ENCODE measurements at regions not wholly inside any gene's neighbourhood (a gene's known extent, or its start where the extent isn't known, plus 50 kb on each side); places are given as distances from the start of the nearest gene placed in this dataset.
A peak's percentile ranks its signal among the peaks of the same experiment; 100 is the strongest.

DNA sequence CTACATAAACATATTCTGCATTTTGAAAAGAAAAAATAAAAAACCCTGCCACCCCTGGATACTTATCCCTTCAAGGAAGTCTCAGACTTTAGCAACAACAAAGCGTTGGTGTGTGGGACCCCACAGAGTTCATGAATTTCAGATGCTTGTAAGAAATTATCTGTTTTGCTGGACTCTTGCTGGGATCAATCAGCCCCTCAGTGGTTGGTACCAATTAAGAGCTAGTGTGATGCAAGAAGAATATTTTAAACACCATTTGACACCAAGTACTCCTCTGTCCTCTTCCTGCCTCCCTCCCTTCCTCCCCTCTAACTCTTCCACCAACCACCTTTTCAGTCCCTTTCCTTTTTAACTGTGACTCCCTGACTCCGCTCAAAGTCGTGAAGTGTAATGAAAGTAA, 51.5 kb downstream of the SST start:
- no peak for DNase-seq (ENCODE audit: low spot score)

DNA sequence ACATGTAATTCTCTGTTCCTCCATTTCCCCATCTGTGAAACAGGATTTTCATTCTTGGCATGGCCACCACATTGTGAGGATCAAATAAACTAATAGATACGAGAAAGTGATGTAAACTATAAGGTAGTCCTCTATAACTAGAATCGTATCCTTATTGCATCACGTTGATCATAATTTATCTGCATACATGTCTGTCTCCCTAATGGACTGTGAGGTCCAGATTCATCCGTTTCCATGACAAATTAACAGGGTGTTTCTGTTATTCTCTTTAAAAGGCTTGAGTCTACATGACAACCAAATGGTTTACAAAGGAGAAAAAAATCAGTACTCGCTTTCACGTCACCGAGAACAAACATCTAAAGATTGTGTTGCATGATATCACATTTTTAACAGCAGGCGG, 53.0 kb downstream of the SST start:
- DNase-seq (ENCODE audit: low spot score) = no peak

GRCh38 chr3:187616307-187616972, 53.8 kb downstream of the SST start:
- DNase-seq (ENCODE audit: low spot score) = peak; percentile 27

DNA sequence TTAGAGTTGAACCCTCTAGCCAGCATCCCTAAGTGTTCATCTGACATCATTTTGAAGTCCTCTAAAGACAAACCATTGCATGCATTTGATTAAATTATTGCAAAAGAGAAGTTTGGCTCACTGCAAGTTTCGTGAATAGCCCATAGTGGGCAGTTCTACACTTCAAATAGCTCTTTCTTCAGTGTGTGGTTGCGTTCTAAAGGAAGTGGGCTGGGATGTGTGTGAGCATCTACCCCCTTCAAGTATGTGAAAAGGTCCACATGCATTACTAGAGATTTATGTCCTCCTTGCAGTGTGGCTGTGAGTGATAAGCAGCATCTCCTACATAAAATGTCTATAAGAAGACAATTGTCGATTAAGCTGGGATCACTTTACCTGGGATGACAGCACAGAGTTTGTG, 54.6 kb downstream of the SST start:
- no peak for DNase-seq (ENCODE audit: low spot score)

GRCh38 chr3:187612656-187613055, 57.5 kb downstream of the SST start:
- DNase-seq (ENCODE audit: low spot score) = no peak

GRCh38 chr3:187610981-187611511, 59.1 kb downstream of the SST start:
- no peak for DNase-seq (ENCODE audit: low spot score)

DNA sequence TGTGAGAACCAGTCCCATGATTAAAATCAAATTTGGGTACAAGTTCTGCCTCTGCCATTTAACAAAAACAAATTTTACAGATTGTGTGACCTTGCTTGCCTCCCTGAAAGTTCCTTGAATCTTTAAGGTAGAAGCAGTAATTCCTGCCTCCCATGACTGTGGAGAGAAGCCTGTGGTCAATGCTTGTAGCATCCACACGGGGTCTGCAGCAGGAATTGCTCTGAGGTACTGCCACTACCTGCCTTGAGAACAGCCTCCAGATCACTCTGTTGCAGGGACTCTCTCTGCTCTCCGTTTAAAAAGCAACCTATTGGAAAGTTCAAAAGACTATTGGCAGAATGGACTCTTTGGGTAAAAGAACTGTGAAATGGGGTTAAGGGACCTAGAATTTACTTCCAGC, 75.9 kb downstream of the SST start:
- DNase-seq (ENCODE audit: low spot score) = no peak

GRCh38 chr3:187593451-187593850, 76.7 kb downstream of the SST start:
- no peak for DNase-seq (ENCODE audit: low spot score)

DNA sequence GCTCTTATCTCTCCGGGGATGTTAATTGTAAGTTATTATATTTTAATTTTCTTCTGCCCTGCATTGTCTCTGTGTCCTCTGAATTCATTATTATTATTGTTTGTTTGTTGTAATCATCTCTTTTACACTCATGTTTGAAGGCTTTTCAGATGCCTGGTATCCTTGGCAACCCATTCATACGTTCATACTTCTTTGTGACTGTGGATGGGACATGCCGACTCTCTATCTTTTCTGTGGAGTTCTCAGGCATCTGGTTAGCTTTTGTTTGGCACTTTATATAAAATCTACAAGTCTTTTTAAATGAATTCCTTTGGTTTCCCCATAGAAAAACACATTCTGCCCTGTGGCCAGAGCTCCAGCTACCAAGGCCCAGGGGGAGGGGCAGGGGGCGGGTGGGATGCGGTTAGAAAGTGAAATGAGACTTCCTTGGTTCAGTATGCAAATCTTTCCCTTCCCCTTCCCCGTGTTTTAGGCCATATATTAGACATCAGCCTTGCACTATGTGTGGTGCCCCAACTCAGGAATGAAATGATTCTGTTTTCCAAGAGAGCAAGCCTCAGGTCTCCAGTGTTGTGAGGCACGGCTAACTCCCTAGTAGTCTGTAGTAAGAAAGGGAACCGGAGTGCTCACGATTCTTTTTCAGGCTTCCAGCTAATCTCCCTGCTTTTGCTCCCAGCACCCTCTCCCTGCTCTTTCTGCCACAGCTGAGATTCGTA, 79.2 kb downstream of the SST start:
- no peak for DNase-seq (ENCODE audit: low spot score)

GRCh38 chr3:187587076-187587475, 83.1 kb downstream of the SST start:
- DNase-seq (ENCODE audit: low spot score) = no peak

GRCh38 chr3:187586226-187586625, 84.0 kb downstream of the SST start:
- no peak for DNase-seq (ENCODE audit: low spot score)

GRCh38 chr3:187572441-187572840, 97.8 kb downstream of the SST start:
- DNase-seq (ENCODE audit: low spot score) = no peak

GRCh38 chr3:187571701-187572100, 98.5 kb downstream of the SST start:
- no peak for DNase-seq (ENCODE audit: low spot score)

DNA sequence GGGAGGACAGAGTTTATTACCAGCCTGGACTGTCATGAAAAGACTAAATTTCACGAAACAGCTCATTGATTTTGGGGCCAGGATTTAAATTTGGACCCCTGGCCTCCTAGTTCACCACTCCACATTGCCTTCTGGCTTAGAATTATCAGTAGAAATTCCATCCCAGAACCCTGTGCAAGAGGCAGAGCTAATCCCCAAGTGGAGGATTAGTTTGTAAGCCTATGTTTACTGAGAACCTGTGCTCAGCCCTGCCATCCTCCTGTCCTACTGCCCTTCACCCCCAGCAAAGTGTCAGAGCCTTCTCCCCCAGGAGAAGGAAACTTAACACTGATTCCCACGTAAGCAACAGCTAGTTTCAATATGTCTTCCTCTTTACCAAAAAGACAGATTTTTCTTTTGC, 99.4 kb downstream of the SST start:
- DNase-seq (ENCODE audit: low spot score) = no peak

GRCh38 chr3:187568171-187568570, 102.0 kb downstream of the SST start:
- no peak for DNase-seq (ENCODE audit: low spot score)

- DNase-seq (ENCODE audit: low spot score) = peak; percentile 14
Measured at GRCh38 chr3:187567661-187568121, 102.5 kb downstream of the SST start.

GRCh38 chr3:187567021-187567420, 103.2 kb downstream of the SST start:
- no peak for DNase-seq (ENCODE audit: low spot score)

GRCh38 chr3:187565701-187566100, 104.5 kb downstream of the SST start:
- DNase-seq (ENCODE audit: low spot score) = no peak

GRCh38 chr3:187558990-187559389, 111.2 kb downstream of the SST start:
- DNase-seq (ENCODE audit: low spot score) = no peak

GRCh38 chr3:187551416-187551815, 118.8 kb downstream of the SST start:
- DNase-seq (ENCODE audit: low spot score) = no peak

DNA sequence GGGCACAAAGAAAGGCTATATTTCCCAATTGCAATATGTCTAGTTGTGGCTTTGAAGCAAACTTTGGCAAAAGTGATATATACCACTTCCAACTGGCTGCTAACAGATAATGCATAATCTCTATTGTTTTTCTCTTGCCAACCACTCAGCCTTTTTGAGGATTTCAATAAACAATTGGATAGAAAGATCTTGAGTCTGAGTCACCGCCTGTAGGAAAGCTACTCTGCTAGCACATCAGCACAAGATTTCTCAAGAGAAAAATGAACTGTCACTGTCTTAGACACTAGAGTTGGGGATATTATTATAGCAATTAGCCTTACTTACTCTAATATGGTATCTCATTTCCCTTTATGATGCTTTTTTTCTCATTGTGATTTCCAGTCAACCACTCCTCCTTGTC, 119.7 kb downstream of the SST start:
- no peak for DNase-seq (ENCODE audit: low spot score)

DNA sequence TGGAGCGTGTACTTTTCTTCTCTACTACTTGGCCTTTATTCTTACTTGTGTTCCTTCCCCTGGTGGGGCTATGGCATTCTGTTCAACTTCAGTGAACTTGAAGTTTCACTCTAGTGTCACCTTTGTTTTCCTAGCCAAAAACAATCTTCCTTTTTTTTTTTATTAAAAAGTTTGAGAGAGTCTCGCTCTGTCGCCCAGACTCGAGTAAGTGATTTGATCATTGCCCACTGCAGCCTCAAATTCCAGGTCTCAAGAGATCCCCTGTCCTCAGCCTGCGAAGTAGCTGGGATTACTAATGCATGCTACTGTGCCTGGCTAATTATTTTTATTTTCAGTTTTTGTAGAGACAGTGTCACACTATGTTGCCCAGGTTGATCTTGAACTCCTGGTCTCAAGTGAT, 124.8 kb downstream of the SST start:
- no peak for DNase-seq (ENCODE audit: low spot score)

DNA sequence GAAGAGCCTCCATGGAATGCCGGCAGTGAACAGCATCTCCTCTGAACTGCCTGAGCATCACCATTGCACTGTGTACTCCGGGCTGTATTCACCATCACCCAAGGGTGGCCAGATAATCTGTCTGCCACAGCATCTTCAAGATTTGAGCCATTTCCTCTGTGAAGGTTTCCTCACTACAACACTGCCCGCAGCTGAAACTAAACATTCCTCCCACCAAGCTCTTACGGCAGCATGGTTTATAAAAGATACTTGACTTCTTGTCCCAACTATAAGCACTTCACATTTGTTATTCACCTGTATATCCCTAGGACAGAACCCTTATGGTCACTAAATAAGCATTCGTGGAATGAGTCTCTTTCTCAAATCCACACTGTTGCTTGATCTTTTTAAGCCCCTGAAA, 125.9 kb downstream of the SST start:
- DNase-seq (ENCODE audit: low spot score) = no peak

DNA sequence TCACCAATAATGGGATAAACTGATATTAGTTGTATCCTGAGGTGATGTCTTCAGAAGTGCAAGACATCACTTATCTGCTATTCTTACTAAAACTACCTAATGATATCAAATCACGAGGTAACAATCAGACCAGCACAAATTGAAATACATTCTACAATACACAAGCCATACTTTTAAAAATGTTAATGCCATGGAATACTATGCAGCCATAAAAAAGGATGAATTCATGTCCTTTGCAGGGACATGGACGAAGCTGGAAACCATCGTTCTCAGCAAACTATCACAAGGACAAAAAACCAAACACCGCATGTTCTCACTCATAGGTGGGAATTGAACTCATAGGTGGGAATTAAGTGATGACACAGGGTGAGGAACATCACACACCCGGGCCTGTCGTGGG, 129.3 kb downstream of the SST start:
- no peak for DNase-seq (ENCODE audit: low spot score)

Data from HuH-7.5 (cell line).